Posterior vena cava (tissue), 2 donors: ENCODE measurements at regions not wholly inside any gene's neighbourhood (a gene's known extent, or its start where the extent isn't known, plus 50 kb on each side); places are given as distances from the start of the nearest gene placed in this dataset.
"Not testable (repeated sequence)": the region's sequence is repeated elsewhere in the genome, so short reads cannot be mapped to it uniquely, and the experiment has no call there.

Experiments
- DNase-seq: peaks from one replicate; pipeline ENCODE4 v3.0.0-alpha.2; 2020; ENCODE audit warnings: low spot score
- intact Hi-C, 2 donors: fragments of 100-400 bp; cut with DNase I; formaldehyde crosslinking; loops; one replicate each; pipeline versions ENCODE4 v1.14.1 to v1.14.2; 2022 to 2023
- donor health status: DM: yes; HTN: yes; CAD: no.
- donor health status: DM: yes; HTN: yes; CAD: no.

GRCh38 chr2:114122930-114123329, 233.0 kb downstream of the ACTR3 start:
- DNase-seq: no peak
- intact Hi-C loops: loop anchor here in 1 of 2 donors (5.0 kb wide), 1 partner anchor 1141 kb away; no protein-coding TSS in a partner anchor

- no peak for DNase-seq
- intact Hi-C loops: loop anchor here in 1 of 2 donors (5.0 kb wide), 1 partner anchor 1142 kb away; no protein-coding TSS in a partner anchor
Measured at GRCh38 chr2:114123925-114124324, 234.0 kb downstream of the ACTR3 start.

DNA sequence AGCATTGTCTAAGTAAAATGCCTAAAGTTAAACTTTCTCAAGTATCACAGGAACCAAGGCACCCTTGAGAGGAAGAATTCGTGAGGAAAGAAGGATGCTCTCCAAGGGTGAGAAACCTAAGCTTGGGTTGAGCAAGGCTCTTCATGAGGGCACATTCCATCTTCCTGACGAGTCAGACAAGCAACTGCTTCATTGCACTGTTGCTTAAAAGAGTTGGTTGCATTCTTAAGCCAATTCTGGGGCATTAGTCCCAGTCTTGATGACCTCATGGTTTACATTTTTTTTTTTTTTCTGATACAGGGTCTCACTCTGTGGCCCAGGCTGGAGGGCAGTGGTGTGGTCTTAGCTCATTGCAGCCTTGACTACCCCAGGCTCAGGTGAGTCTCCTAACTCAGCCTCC, 237.5 kb downstream of the ACTR3 start:
- intact Hi-C loops: no loop called here

DNA sequence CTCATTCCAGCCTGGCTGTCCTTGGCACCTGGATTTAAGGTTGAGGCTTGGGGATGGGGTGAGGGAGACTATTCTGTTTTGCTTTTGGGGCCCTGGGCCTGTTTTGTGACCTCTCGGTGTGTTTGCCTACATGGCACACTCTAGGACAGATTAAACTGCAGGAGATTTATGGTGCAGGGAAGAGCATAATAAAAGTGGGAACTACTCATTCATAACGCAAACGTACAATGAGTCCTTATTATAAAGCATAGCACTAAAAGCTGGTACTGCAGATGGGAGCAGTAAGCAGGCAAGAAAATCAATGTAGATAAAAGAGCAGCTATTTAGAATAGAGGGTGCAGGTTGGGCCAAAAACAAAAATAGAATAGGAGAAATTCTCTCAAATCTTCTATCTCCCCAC, 238.4 kb downstream of the ACTR3 start:
- intact Hi-C loops: no loop called here
- DNase-seq: no peak

More for the DNA sequence above, 237.5 kb downstream of the ACTR3 start:
- no peak for DNase-seq

DNA sequence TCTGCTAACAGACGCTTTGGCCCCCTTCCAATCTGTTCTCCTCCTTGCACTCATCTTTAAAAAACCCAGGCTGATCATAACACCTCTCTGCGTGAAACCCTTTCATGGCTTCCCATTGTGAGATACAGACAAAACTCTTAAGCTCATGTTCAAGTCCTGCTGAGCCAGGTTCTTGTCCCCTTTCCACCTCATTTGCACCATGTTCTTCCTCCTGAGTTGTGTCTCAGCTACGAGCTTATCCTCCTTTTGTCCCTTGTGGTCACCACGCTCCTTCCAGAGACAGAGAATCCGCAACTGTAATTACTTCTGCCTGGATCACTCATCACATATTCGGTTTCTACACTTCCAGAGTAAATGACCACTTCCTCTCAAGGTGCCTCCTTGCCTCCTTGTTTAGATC, 238.8 kb downstream of the ACTR3 start:
- intact Hi-C loops: no loop called here
- DNase-seq: no peak

GRCh38 chr2:114132050-114132449, 242.2 kb downstream of the ACTR3 start:
- intact Hi-C loops, DNase-seq: not testable (repeated sequence)

DNA sequence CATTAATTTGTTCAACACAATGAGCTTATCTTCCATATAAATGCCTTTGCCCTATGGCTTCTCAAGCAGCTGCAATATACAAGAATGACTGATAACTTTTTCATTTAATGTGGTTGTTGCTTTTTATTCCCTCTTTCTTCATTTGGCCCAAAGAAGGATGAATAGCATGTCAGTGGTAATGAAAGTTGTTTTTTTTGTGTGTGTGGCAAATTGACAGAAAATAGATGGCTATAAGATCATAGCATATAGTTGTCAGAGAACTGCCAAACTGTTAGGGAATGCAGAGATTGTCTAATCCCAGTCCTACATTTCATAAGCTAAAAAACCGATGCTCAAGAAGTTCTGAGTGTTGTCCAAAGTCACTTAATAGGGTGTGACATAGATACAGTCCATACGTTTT, 244.3 kb downstream of the ACTR3 start:
- intact Hi-C loops: no loop called here
- no peak for DNase-seq

DNA sequence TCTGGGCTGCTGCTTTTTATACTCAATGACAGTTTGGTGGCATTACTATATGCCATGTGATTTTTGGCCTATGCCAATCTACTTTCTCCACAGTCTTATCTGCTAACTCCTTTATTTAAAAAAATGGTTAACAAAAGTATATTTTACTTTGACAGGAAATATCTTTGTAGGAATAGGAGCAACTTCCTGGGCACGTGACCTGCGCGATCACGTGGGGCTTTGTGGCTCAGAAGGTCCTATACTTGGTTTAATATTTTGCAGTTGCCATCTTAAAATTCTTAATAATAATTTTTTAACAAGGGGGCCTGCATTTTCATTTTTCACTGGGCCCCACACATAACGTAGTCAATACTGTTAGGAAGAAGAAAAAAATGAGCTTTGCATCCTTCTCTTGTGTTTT, 249.7 kb downstream of the ACTR3 start:
- intact Hi-C loops: no loop called here
- DNase-seq: no peak

- DNase-seq: no peak
- intact Hi-C loops: no loop called here
Measured at GRCh38 chr2:114156366-114157056, 266.6 kb downstream of the ACTR3 start.

DNA sequence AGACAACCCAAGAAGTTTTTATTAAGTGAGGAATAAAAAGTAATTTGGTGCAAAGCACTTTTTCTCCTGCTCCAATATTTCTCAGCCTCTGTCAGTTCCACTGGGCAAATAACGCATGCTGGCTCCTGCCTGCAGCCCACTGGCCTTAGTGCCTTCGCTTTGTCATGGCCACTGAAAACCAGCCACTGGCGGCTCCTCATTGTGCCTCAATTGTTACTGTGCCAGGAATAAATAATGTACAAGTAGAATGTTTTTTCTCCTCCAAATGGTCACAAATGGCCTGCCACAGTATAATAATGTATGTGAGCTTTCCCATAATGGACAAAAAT, 267.1 kb downstream of the ACTR3 start:
- DNase-seq: no peak
- intact Hi-C loops: no loop called here

DNA sequence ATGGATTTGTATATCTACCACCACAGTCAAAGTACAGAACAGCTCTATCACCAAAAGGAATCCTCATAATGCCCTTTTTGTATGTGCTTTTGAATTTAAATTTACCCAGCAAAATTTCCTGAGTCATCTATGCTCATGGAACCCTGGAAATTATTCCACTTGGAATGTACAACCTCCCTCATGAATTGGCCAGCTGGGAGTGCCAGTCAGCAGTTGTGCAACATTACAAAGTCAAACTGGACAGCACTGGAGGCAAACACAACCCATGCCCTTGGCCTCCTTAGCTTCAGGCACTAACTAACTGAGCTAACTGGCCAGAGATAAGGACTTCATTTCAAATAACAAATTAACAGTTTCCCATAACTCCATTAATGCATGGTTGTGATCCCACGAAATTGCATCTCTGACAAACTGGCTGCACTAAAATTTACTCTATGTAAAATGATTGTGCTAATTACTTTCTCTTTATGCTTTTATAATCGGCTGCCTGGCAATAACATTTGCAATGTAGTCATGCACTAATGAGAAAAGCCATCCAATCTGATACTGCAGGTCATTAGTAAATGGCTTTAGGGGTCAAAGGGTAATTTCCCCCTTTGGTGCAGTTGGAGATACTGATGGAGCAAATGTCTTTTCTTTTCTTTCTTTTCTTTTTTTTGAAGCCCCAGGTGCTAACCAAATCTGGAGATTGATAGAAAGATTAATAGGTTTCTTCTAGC, 270.5 kb downstream of the ACTR3 start:
- intact Hi-C loops: no loop called here
- no peak for DNase-seq

DNA sequence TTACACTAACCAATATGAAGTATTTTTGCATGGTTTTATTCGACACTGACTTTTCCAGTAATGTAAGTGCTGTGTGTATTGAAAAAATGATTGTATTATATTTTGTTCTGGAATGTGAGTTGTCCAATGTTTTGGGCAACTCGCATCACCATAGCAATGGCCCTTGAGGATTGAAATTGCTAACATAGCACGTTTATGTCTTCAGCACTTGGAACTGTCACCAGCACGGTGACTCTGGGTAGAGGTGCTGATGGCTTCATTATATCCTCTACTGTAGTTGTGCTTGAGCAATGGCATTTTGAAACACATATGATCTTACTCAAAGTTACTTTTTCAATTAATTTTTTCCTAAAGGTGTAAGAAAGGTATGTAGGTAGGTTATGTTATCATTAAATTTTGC, 271.5 kb downstream of the ACTR3 start:
- DNase-seq: no peak
- intact Hi-C loops: no loop called here

DNA sequence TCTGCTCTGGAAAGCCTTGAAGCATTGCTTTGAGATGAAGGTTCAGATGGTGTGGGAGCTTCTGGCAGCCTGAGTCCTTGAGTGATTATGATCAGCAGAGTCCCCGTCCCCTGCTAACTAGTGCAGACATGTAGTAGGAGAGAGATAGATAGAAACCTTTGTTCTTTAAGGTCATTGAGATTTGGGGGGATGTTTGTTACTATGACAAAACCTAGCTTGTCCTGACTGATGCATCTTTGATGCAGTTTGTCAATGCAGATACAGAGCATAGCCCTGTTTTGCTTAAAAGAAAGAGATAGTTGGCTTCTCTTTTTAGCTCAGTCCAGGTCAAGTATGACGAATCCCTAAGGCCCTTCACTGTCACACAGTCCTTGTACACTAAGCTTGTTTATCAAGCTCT, 274.6 kb upstream of the DPP10 start:
- DNase-seq: no peak
- intact Hi-C loops: no loop called here

GRCh38 chr2:114170070-114170469, 272.4 kb upstream of the DPP10 start:
- DNase-seq: no peak
- intact Hi-C loops: no loop called here

DNA sequence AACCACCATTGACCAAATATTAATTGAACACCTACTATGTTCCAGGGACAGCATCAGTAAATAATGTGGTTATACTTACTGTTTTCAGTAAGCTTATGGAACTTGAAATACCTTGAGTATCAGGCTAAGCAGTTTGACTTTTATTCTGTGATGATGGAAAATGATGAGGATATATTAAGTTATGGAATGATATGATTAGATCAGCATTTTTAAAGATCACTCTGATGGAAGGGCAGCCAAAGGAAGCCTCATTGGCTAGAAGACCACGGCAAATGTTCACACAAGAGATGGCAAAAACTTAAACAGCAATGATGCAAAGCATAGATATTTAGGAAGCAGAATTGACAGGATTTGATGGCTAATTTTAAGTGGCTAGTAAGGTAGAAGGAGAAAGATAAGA, 266.9 kb upstream of the DPP10 start:
- intact Hi-C loops: no loop called here
- no peak for DNase-seq

- intact Hi-C loops: no loop called here
- no peak for DNase-seq
Measured at GRCh38 chr2:114185501-114185900, 256.9 kb upstream of the DPP10 start.

DNA sequence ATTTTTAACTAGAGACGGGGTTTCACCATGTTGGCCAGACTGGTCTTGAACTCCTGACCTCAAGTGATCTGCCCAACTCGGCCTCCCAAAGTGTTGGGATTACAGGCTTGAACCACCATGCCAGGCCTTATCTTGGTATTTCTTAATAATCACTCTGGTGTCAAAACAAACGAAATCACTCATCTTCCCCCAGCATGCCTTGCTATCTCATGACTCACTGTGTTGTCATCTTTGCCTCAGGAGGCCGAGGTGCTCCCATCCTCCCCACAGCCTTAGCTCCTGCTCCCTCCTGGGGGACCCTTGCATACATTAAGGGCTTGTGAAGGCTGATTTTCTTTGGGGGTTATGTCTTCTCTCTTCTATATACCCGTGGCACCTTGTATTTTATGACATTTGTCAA, 250.1 kb upstream of the DPP10 start:
- DNase-seq: no peak
- intact Hi-C loops: no loop called here

DNA sequence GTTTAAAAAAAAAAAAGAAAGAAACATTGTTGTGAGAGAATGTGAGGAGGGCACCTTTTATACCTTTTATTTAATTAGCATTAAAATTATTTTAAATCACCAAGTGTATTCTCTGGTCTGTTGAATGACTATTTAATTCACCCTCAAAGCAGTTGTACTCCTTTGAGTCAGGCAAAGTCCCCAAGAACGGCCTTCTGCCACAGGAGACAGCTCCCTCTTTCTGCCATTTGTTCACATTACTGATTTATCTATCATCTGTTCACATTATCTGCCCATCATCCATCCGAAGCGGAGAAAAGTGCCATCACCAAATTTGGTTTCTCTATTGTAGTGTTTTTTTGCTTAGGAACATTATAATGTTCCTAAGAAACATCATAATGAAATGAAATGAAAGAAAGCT, 240.7 kb upstream of the DPP10 start:
- DNase-seq: no peak
- intact Hi-C loops: no loop called here

GRCh38 chr2:114203679-114204078, 238.8 kb upstream of the DPP10 start:
- intact Hi-C loops: no loop called here
- no peak for DNase-seq

DNA sequence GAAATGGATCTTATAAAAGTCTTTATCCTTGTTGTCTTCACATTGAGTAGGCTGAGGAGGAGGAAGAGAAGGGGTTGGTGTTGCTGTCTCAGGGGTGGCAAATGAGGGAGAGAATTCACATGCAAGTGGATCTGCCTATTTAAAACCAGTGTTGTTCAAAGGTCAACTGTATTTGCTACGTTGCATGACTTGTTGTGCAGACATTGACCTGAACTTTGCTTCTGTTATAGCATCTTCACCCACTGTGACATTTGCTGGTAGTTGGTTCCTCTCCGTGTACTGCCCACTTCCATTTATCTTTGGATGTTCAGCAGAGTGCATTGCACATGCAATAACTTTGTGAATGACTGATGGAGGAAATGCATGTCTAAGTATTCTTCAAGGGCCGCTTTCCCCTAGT, 228.6 kb upstream of the DPP10 start:
- intact Hi-C loops: no loop called here
- DNase-seq: no peak

- DNase-seq: no peak
- intact Hi-C loops: no loop called here
Measured at GRCh38 chr2:114218383-114218782, 224.1 kb upstream of the DPP10 start.
